H9 (cell line): ENCODE measurements at regions not wholly inside any gene's neighbourhood (a gene's known extent, or its start where the extent isn't known, plus 50 kb on each side); places are given as distances from the start of the nearest gene placed in this dataset.

Experiments used
- DNase-seq: peaks from one replicate; pipeline ENCODE4 v3.0.0-alpha.2; 2017
- H2AFZ ChIP-seq: one replicate; pipeline ENCODE4 v1.6.1; 2013; ENCODE audit warnings: mild to moderate bottlenecking, low read length, control low read depth, moderate library complexity
- H2AK5ac ChIP-seq: 2 replicates; pipeline ENCODE4 v1.6.1; 2013; ENCODE audit warnings: low read length, control low read depth, mixed read lengths; ENCODE audit not compliant: insufficient read length
- H2BK120ac ChIP-seq: one replicate; pipeline ENCODE4 v1.6.1; 2013; ENCODE audit warnings: low read depth, mild to moderate bottlenecking, low read length, control low read depth, inconsistent platforms; ENCODE audit not compliant: poor library complexity, severe bottlenecking
- H2BK12ac ChIP-seq: 2 replicates; pipeline ENCODE4 v1.6.1; 2013; ENCODE audit warnings: low read length, control low read depth, mixed read lengths, low read depth; ENCODE audit not compliant: insufficient read length
- H2BK15ac ChIP-seq: 2 replicates; pipeline ENCODE4 v1.6.1; 2013; ENCODE audit warnings: low read depth, low read length, control low read depth
- H2BK20ac ChIP-seq: one replicate; pipeline ENCODE4 v1.6.1; 2013; ENCODE audit warnings: low read depth, mild to moderate bottlenecking, low read length, control low read depth, inconsistent platforms; ENCODE audit not compliant: poor library complexity, severe bottlenecking
- H2BK5ac ChIP-seq: 2 replicates; pipeline ENCODE4 v1.6.1; 2013; ENCODE audit warnings: low read length, control low read depth, mixed read lengths; ENCODE audit not compliant: insufficient read length
- H3K14ac ChIP-seq: 2 replicates; pipeline ENCODE4 v1.6.1; 2013; ENCODE audit warnings: low read length, control low read depth; ENCODE audit not compliant: insufficient read depth
- H3K18ac ChIP-seq: 2 replicates; pipeline ENCODE4 v1.6.1; 2013; ENCODE audit warnings: low read depth, mild to moderate bottlenecking, mixed read lengths, low read length, control low read depth; ENCODE audit not compliant: insufficient read length
- H3K23ac ChIP-seq: 2 replicates; pipeline ENCODE4 v1.6.1; 2013; ENCODE audit warnings: low read length, control low read depth, mixed read lengths, low read depth; ENCODE audit not compliant: insufficient read length
- H3K23me2 ChIP-seq: 2 replicates; pipeline ENCODE4 v1.6.1; 2013; ENCODE audit warnings: low read depth, mild to moderate bottlenecking, mixed read lengths, low read length, control low read depth; ENCODE audit not compliant: insufficient read length, poor library complexity, severe bottlenecking
- H3K27ac ChIP-seq: 2 replicates; pipeline ENCODE4 v1.5.1; 2013; ENCODE audit warnings: low read length, control low read depth, mixed read lengths, low read depth; ENCODE audit not compliant: insufficient read length
- H3K27me3 ChIP-seq: 2 replicates; pipeline ENCODE4 v1.6.1; 2013; ENCODE audit warnings: low read length, control low read depth, inconsistent platforms; ENCODE audit not compliant: insufficient read depth
- H3K4ac ChIP-seq: 2 replicates; pipeline ENCODE4 v1.6.1; 2013; ENCODE audit warnings: low read depth, mild to moderate bottlenecking, control low read depth, inconsistent platforms, low read length, moderate library complexity
- H3K4me1 ChIP-seq: 2 replicates; pipeline ENCODE4 v1.6.1; 2013; ENCODE audit warnings: low read length, control low read depth, inconsistent platforms; ENCODE audit not compliant: insufficient read depth
- H3K4me2 ChIP-seq: 2 replicates; pipeline ENCODE4 v1.6.1; 2013; ENCODE audit warnings: low read length, control low read depth, mixed read lengths; ENCODE audit not compliant: insufficient read length, insufficient read depth
- H3K56ac ChIP-seq: 2 replicates; pipeline ENCODE4 v1.6.1; 2013; ENCODE audit warnings: low read depth, mild to moderate bottlenecking, mixed read lengths, low read length, control low read depth; ENCODE audit not compliant: insufficient read length
- H3K79me1 ChIP-seq: 2 replicates; pipeline ENCODE4 v1.6.1; 2013; ENCODE audit warnings: low read depth, mild to moderate bottlenecking, moderate library complexity, low read length, control low read depth, inconsistent platforms; ENCODE audit not compliant: insufficient read depth, poor library complexity, severe bottlenecking
- H3K79me2 ChIP-seq: 2 replicates; pipeline ENCODE4 v1.6.1; 2013; ENCODE audit warnings: low read length, control low read depth, inconsistent platforms; ENCODE audit not compliant: insufficient read depth
- H3K9ac ChIP-seq: 2 replicates; pipeline ENCODE4 v1.6.1; 2013; ENCODE audit warnings: low read length, control low read depth, mixed read lengths; ENCODE audit not compliant: insufficient read length; ENCODE audit errors: extremely low read depth
- H3K9me3 ChIP-seq: one replicate; pipeline ENCODE4 v1.6.1; 2013; ENCODE audit warnings: low read depth, low read length, inconsistent platforms; ENCODE audit not compliant: control insufficient read depth
- H3T11ph ChIP-seq: one replicate; pipeline ENCODE4 v1.6.1; 2013; ENCODE audit warnings: mild to moderate bottlenecking, low read length, control low read depth, inconsistent platforms
- H4K20me1 ChIP-seq: one replicate; pipeline ENCODE4 v1.6.1; 2013; ENCODE audit not compliant: control insufficient read depth, insufficient read length, insufficient read depth
- H4K5ac ChIP-seq: 2 replicates; pipeline ENCODE4 v1.6.1; 2013; ENCODE audit warnings: low read depth, mild to moderate bottlenecking, mixed read lengths, low read length, control low read depth; ENCODE audit not compliant: insufficient read length
- H4K8ac ChIP-seq: replicated peaks from 2 replicates; pipeline ENCODE4 v1.6.1; 2013; ENCODE audit warnings: low read length, control low read depth, mixed read lengths, low read depth; ENCODE audit not compliant: insufficient read length
- H4K91ac ChIP-seq: 2 replicates; pipeline ENCODE4 v1.6.1; 2013; ENCODE audit warnings: low read depth, mild to moderate bottlenecking, moderate library complexity, mixed read lengths, low read length, control low read depth; ENCODE audit not compliant: insufficient read length
- H3K27ac Mint-ChIP-seq, 3 experiments: 2 replicates in 2 of 3; 3 replicates in 1 of 3; pipeline ENCODE4 v1.8.0; 2020 to 2021; ENCODE audit warnings: mixed read lengths in 3 of 3, mild to moderate bottlenecking in 1 of 3, moderate library complexity in 1 of 3
- H3K27me3 Mint-ChIP-seq: 2 replicates; pipeline ENCODE4 v1.8.0; 2021; ENCODE audit warnings: low read depth, mild to moderate bottlenecking, moderate library complexity, mixed read lengths
- H3K36me3 Mint-ChIP-seq, 3 experiments: 2 replicates in 2 of 3; 3 replicates in 1 of 3; pipeline ENCODE4 v1.8.0; 2020 to 2021; ENCODE audit warnings: low read depth in 3 of 3, mixed read lengths in 3 of 3; ENCODE audit not compliant: insufficient read depth in 1 of 3
- H3K4me1 Mint-ChIP-seq, 2 experiments: 2 replicates each; pipeline ENCODE4 v1.8.0; 2020; ENCODE audit warnings: mixed read lengths in 2 of 2
- H3K4me3 Mint-ChIP-seq, 2 experiments: 2 replicates in 1 of 2; 3 replicates in 1 of 2; pipeline ENCODE4 v1.8.0; 2020 to 2021; ENCODE audit warnings: mild to moderate bottlenecking in 2 of 2, mixed read lengths in 2 of 2, moderate library complexity in 1 of 2
- H3K9me3 Mint-ChIP-seq, 2 experiments: 2 replicates in 1 of 2; 3 replicates in 1 of 2; pipeline ENCODE4 v1.8.0; 2020; ENCODE audit warnings: mild to moderate bottlenecking in 2 of 2, mixed read lengths in 2 of 2, moderate library complexity in 1 of 2
- WGBS: extraction: QIAGEN DNeasy Blood & Tissue Kit; methylation state at CpG from one replicate; pipeline ENCODE4 v1.1.7; 2013; ENCODE audit warnings: missing lambda C conversion rate, low lambda C conversion rate, mixed read lengths; ENCODE audit not compliant: insufficient read length; ENCODE audit errors: extremely low coverage; 5-methylcytosine and 5-hydroxymethylcytosine counted together
- TF ChIP-seq, protein P1 (sequence below): fragments of 200-600 bp; sonication (generic); conservative IDR thresholded peaks from 3 replicates; pipeline ENCODE4 v1.8.0; 2021; ENCODE audit warnings: antibody characterized with exemption, mild to moderate bottlenecking

DNA sequence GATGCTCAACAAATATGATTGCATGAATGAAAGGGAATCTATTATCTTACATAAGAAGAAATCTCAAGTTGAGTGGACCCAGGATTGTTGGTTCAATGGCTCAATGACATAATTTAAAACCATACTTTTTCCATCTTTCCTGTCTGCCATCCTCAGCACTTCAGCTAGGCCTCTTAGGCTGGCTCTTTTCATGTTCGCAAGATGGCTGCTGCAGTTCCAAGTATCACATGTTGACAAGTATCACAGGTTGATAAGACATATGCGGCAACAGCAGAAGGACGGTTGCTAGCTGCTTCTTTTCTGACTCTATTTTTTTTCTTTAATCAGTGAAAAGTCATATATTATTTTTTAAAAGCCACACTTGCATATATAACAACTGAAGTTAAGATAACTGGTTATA lies 79.0 kb upstream of the CDK6 start:
- Histone ChIP-seq H3K4me2 (no peak overlapping the region), H3T11ph (no peak overlapping the region), H3K79me2 (no peaks in the 10 kb centered on the region), H4K8ac (no peak overlapping the region), H3K56ac (no peak overlapping the region), H2AFZ (no peak overlapping the region), H2BK120ac (no peak overlapping the region), H2AK5ac (no peak overlapping the region), H3K9me3 (no peaks in the 10 kb centered on the region), H3K4ac (no peak overlapping the region), H3K18ac (no peak overlapping the region), H3K23ac (no peak overlapping the region), H2BK20ac (no peak overlapping the region), H3K27me3 (no peaks in the 10 kb centered on the region), H3K23me2 (no peaks in the 10 kb centered on the region), H4K20me1 (no peaks in the 10 kb centered on the region), H3K27ac (no peak overlapping the region), H2BK15ac (no peak overlapping the region), H3K4me1 (peaks cover 5% of the 10 kb centered on the region; the same call in 1 of the 2 replicates), H2BK5ac (no peak overlapping the region), H4K91ac (no peak overlapping the region), H3K79me1 (no peaks in the 10 kb centered on the region), H3K14ac (no peak overlapping the region), H3K9ac (no peak overlapping the region), H2BK12ac (no peak overlapping the region), H4K5ac (no peak overlapping the region)
- DNase-seq, result no peak
- Mint-ChIP-seq H3K4me3 (no peak overlapping the region), H3K27me3 (no peaks in the 10 kb centered on the region), H3K4me1 (peaks cover 10 to 16% of the 10 kb centered on the region in 2 experiments), H3K9me3 (no peaks in the 10 kb centered on the region), H3K27ac (no peak overlapping the region), H3K36me3 (no peaks in the 10 kb centered on the region)
- WGBS, result no CpG with 5 or more reads among the region's 3 CpGs
- TF ChIP-seq, protein P1, sequence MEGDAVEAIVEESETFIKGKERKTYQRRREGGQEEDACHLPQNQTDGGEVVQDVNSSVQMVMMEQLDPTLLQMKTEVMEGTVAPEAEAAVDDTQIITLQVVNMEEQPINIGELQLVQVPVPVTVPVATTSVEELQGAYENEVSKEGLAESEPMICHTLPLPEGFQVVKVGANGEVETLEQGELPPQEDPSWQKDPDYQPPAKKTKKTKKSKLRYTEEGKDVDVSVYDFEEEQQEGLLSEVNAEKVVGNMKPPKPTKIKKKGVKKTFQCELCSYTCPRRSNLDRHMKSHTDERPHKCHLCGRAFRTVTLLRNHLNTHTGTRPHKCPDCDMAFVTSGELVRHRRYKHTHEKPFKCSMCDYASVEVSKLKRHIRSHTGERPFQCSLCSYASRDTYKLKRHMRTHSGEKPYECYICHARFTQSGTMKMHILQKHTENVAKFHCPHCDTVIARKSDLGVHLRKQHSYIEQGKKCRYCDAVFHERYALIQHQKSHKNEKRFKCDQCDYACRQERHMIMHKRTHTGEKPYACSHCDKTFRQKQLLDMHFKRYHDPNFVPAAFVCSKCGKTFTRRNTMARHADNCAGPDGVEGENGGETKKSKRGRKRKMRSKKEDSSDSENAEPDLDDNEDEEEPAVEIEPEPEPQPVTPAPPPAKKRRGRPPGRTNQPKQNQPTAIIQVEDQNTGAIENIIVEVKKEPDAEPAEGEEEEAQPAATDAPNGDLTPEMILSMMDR, result no peak
